Skeletal muscle cell (primary cell): ENCODE measurements at regions not wholly inside any gene's neighbourhood (a gene's known extent, or its start where the extent isn't known, plus 50 kb on each side); places are given as distances from the start of the nearest gene placed in this dataset.
A peak's percentile ranks its signal among the peaks of the same experiment; 100 is the strongest.

Experiments used
- DNase-seq: peaks from one replicate; pipeline ENCODE4 v3.0.0-alpha.2; 2010; ENCODE audit warnings: low read depth
- H3K4me3 ChIP-seq: 2 replicates; pipeline ENCODE4 v1.5.1; 2011; ENCODE audit warnings: low read depth, mild to moderate bottlenecking, control low read depth, low read length, moderate library complexity

GRCh38 chr2:59312967-59313940, 1072.1 kb upstream of the FANCL start:
- no peak overlapping the region for H3K4me3 ChIP-seq
- DNase-seq = no peak

DNA sequence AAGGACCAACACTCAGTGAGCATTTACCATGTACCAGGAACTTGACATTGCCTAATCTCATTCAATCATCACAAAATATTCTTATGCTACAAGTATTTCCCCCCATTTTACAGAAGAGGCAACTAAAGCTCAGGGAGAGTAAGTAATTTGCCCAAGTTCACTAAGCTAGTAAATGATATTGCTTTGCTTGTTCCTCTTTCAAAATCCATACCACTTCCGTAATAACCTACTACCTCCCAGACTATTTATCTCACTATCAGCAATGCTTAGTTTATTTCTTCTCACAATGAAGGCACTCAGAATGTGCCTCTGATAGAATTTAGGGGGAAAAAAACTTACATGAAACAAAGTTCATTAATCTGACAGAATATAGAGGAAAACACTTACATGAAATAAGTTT, 1070.9 kb upstream of the FANCL start:
- no peak overlapping the region for H3K4me3 ChIP-seq
- DNase-seq = no peak

DNA sequence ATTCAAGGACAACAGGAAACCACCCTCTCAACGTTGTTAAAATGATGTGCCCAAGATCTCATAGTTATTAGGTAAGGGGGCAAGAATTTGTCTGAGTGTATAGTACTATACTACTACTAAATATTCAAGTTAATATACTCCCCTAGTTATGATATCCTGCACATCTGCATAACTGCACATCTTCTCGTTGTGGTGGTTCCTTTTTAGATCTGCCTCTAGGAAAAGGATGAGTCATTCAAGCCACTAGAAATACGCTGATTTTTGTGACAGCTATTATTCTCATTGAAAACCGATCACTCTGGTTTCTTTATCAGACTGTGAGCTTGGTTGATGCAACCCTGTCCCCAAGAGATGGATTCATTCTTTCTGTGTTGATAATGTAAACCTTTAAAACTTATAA, 1067.0 kb upstream of the FANCL start:
- no peak overlapping the region for H3K4me3 ChIP-seq
- no peak for DNase-seq

GRCh38 chr2:59307196-59307595, 1066.1 kb upstream of the FANCL start:
- H3K4me3 ChIP-seq = no peak overlapping the region
- no peak for DNase-seq

DNA sequence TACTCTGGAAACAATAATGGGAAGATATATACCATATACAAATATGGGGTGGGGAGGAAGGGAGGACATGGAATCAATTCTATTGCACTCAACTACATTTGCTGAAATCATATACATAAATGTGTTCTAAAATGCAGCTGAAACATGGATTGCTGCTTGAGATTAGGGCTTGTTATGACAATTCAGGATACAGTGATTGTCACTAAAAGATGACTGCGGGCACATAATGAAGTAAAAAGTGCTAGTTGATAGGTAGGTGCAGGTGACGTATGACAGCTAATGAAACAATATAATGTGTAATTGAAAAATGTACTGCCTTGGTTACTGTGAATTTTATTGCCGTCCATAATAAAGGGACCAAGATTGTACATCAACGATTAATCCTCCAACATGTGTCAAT, 1062.1 kb upstream of the FANCL start:
- H3K4me3 ChIP-seq = no peak overlapping the region
- DNase-seq = no peak

GRCh38 chr2:59302683-59303082, 1061.6 kb upstream of the FANCL start:
- no peak for DNase-seq
- H3K4me3 ChIP-seq = no peak overlapping the region

- H3K4me3 ChIP-seq = no peak overlapping the region
- DNase-seq = peak; percentile 51
Measured at GRCh38 chr2:59301466-59302402, 1060.6 kb upstream of the FANCL start.

DNA sequence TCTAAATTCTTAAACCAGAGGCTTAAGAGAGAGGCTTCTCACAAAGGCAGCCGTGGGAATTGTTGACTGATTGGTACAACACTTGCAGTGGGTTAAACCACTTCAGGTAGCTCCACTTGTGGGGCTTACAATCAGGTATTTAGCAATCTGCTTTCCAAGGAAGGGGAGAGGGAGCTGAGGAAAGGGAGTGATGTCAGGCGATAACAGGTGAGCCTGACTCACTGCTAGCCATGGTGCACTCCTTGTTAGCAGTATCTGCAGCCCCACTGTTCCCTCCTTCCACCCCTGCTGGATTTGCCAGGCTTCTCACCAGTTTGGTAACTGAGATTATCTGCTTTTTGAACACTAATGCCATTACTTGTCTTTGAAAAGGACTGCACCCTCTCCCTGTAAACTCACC, 1056.7 kb upstream of the FANCL start:
- DNase-seq = no peak
- H3K4me3 ChIP-seq = no peak overlapping the region

DNA sequence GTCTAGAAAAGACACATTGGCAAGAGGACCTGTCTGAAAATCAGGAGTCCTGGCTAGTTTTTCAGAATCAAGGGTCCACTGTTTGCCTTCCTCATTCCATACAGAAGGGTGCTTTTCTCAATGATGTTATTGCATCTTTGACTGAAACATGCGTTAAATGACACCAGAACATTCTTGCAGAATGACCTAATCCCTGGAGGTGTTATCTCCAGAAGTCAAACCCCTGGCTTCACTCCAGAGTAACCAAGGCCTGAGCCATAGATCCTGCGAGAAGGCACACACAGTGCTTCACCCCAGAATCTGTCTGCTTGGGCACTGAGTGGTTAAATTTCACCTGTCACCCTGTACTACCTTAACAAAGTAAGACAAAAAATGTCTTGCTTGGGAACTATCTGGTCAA, 1055.2 kb upstream of the FANCL start:
- H3K4me3 ChIP-seq = no peak overlapping the region
- no peak for DNase-seq

DNA sequence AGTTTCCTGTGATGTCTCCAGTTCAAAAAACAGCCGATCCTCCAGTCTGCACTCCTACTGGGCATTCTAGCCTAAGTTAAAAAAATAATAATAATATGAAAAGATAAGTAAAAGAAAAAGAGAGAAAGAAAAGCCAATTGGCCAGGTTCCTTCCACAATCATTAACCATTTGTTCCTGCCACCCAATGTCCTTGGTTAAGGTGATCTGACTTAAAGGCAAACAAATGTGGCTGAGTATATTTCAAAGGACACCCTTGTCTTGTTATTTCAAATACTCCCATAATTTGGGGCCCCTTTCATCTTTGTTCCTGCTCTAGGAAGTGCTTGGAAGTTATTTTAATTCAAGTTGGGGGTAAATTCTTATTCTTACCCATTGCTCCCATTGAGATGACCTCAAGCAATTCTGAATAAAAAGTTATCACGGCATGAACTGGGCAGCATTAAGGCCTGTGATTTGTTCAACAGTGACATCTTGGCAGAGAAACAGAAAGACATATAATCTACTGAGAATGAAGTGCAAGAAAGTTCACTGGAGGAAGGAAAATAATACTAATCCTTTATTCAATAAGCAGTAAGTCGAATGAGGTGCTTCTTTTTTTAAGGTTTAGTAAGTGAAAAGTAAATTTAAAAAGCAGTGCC, 1054.5 kb upstream of the FANCL start:
- no peak overlapping the region for H3K4me3 ChIP-seq
- no peak for DNase-seq

GRCh38 chr2:59288771-59289170, 1047.6 kb upstream of the FANCL start:
- no peak for DNase-seq

GRCh38 chr2:59282374-59283057, 1041.4 kb upstream of the FANCL start:
- no peak for DNase-seq
- H3K4me3 ChIP-seq = no peak overlapping the region

More at GRCh38 chr2:59288771-59289170, 1047.6 kb upstream of the FANCL start:
- no peak overlapping the region for H3K4me3 ChIP-seq

DNA sequence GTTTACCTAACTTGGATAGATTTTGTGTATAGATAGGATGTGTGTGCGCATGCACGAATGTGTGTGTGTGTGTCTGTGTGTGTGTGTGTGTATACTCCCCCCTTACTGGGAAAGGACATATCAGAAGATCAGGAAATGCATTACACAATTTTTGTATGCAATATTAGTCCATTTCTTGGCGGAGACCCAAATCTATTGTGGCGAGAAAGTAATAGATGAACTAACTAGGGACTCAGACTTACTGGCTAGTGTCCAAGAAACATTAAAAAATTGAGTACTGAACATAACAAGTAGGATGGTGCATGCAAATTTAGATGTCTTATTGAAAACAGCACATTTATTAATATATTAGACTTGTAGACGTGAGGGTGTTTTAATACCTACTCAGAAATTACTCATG, 1036.5 kb upstream of the FANCL start:
- no peak overlapping the region for H3K4me3 ChIP-seq
- DNase-seq = no peak

GRCh38 chr2:59276917-59277316, 1035.8 kb upstream of the FANCL start:
- no peak for DNase-seq
- no peak overlapping the region for H3K4me3 ChIP-seq

GRCh38 chr2:59276033-59276432, 1034.9 kb upstream of the FANCL start:
- DNase-seq = no peak
- no peak overlapping the region for H3K4me3 ChIP-seq

GRCh38 chr2:59266453-59266852, 1025.3 kb upstream of the FANCL start:
- DNase-seq = no peak
- no peak overlapping the region for H3K4me3 ChIP-seq

DNA sequence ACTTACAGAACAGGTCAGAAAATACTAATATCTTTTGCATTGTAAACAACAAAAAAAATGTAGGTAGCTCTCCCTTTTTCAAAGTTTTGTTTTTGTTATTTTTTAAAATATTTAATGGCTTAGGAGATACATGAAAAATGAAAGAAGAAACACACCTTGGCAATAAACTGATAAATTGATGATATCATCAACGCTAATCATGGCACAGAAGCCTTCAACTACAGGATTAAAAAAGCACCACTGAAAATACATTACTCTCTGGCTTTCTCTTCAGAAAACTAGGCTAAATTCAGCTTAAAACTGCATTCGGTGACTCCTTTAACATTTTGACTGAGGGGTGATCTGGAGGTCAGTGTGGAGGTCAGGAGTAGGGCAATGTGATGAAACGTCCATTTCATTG, 1018.8 kb upstream of the FANCL start:
- no peak overlapping the region for H3K4me3 ChIP-seq
- no peak for DNase-seq

DNA sequence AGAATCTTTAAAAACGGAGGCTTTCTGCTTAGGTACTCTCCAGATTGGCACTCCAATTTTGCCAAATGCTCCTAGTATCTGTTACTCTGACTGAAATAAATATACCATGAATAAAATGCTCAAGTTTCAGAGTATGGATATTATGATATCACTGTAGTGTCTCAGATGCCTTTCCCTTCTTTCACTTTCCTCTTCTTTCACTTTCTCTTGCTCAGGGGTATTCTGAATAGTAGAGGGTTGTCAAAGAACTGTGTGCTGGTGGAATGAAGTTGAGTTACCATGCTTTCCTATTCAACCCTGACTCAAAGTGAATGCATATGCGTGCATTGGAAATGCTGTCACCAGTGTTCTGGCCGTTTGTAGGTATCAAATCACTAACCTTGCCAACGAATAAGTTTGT, 1015.2 kb upstream of the FANCL start:
- DNase-seq = no peak
- H3K4me3 ChIP-seq = no peak overlapping the region

GRCh38 chr2:59254279-59254678, 1013.2 kb upstream of the FANCL start:
- DNase-seq = no peak
- H3K4me3 ChIP-seq = no peak overlapping the region
